ENCODE measurements at regions not wholly inside any gene's neighbourhood (a gene's known extent, or its start where the extent isn't known, plus 50 kb on each side); places are given as distances from the start of the nearest gene placed in this dataset.

DNA sequence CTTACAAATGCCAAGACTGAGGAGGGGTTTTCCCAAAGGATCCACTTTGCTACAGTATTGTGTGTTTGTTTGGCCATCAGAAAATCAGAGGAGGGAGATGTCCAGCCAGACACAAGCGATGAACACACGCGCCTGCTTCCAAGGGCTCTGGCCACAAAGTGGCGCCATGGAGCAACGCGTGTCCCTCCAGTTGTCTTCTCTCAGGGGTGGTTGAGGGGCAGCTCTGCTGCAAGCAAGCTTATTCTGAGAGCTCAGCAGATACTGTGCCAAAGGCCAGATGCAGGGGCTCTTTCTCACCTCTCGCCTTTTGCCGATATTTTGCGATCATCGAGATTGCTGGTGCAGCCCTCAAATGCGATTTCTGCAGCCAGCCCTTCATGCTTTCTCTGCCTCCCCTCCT, 88.9 kb upstream of the OSBPL11 start:
- TF ChIP-seq, protein P1, sequence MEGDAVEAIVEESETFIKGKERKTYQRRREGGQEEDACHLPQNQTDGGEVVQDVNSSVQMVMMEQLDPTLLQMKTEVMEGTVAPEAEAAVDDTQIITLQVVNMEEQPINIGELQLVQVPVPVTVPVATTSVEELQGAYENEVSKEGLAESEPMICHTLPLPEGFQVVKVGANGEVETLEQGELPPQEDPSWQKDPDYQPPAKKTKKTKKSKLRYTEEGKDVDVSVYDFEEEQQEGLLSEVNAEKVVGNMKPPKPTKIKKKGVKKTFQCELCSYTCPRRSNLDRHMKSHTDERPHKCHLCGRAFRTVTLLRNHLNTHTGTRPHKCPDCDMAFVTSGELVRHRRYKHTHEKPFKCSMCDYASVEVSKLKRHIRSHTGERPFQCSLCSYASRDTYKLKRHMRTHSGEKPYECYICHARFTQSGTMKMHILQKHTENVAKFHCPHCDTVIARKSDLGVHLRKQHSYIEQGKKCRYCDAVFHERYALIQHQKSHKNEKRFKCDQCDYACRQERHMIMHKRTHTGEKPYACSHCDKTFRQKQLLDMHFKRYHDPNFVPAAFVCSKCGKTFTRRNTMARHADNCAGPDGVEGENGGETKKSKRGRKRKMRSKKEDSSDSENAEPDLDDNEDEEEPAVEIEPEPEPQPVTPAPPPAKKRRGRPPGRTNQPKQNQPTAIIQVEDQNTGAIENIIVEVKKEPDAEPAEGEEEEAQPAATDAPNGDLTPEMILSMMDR (IDR thresholded peaks at IDR 0.05): peak in 1 of 3 experiments; percentile 24
- no peak for TF ChIP-seq POLR2A (IDR thresholded peaks at IDR 0.05)

Measured in testis (tissue), 2 donors.